Activated naive CD8-positive, alpha-beta T cell treated with anti-CD3 and anti-CD28 coated beads, Interleukin-2, amount 50 U/mL, for 24 hours (primary cell): ENCODE measurements at regions not wholly inside any gene's neighbourhood (a gene's known extent, or its start where the extent isn't known, plus 50 kb on each side); places are given as distances from the start of the nearest gene placed in this dataset.

ENCODE experiments used
- ATAC-seq: fragments of 150-1000 bp; cut with Tn5 transposase; one replicate; pipeline ENCODE4 v1.10.0; 2021
- DNase-seq: peaks from one replicate; pipeline ENCODE4 v3.0.0; 2021
- H3K27ac Mint-ChIP-seq: one replicate; pipeline ENCODE4 v1.8.0; 2021; ENCODE audit warnings: mild to moderate bottlenecking, mixed read lengths
- H3K27me3 Mint-ChIP-seq: one replicate; pipeline ENCODE4 v1.8.0; 2021; ENCODE audit warnings: mixed read lengths
- H3K36me3 Mint-ChIP-seq: one replicate; pipeline ENCODE4 v1.8.0; 2021; ENCODE audit warnings: low read depth, mixed read lengths
- H3K4me1 Mint-ChIP-seq: one replicate; pipeline ENCODE4 v1.8.0; 2021; ENCODE audit warnings: mixed read lengths
- H3K4me3 Mint-ChIP-seq: one replicate; pipeline ENCODE4 v1.8.0; 2021; ENCODE audit warnings: mild to moderate bottlenecking, moderate library complexity, mixed read lengths
- H3K9me3 Mint-ChIP-seq: one replicate; pipeline ENCODE4 v1.8.0; 2021; ENCODE audit warnings: mixed read lengths

GRCh38 chr4:100593935-100594334, 76.1 kb upstream of the EMCN start:
- no peak overlapping the region for H3K4me3 Mint-ChIP-seq
- H3K36me3 Mint-ChIP-seq = no peaks in the 10 kb centered on the region
- peaks cover 3% of the 10 kb centered on the region for H3K27me3 Mint-ChIP-seq
- DNase-seq (no peak), ATAC-seq (no peak)
- H3K4me1 Mint-ChIP-seq = peaks cover 2% of the 10 kb centered on the region
- no peak overlapping the region for H3K27ac Mint-ChIP-seq
- H3K9me3 Mint-ChIP-seq = no peaks in the 10 kb centered on the region

- peaks cover 3% of the 10 kb centered on the region for H3K27me3 Mint-ChIP-seq
- no peaks in the 10 kb centered on the region for H3K36me3 Mint-ChIP-seq
- DNase-seq = no peak
- no peak overlapping the region for H3K4me3 Mint-ChIP-seq
- no peak for ATAC-seq
- no peak overlapping the region for H3K27ac Mint-ChIP-seq
- H3K4me1 Mint-ChIP-seq = peaks cover 2% of the 10 kb centered on the region
- no peaks in the 10 kb centered on the region for H3K9me3 Mint-ChIP-seq
Observed at GRCh38 chr4:100591161-100591876, 73.5 kb upstream of the EMCN start.

- H3K9me3 Mint-ChIP-seq = no peaks in the 10 kb centered on the region
- DNase-seq (no peak), ATAC-seq (no peak)
- H3K27ac Mint-ChIP-seq = no peak overlapping the region
- H3K27me3 Mint-ChIP-seq = peaks cover 3% of the 10 kb centered on the region
- H3K4me3 Mint-ChIP-seq = no peak overlapping the region
- H3K4me1 Mint-ChIP-seq = peaks cover 2% of the 10 kb centered on the region
- H3K36me3 Mint-ChIP-seq = no peaks in the 10 kb centered on the region
Observed at GRCh38 chr4:100590325-100590724, 72.5 kb upstream of the EMCN start.

GRCh38 chr4:100588076-100588475, 70.3 kb upstream of the EMCN start:
- ATAC-seq (no peak), DNase-seq (no peak)
- H3K9me3 Mint-ChIP-seq = no peaks in the 10 kb centered on the region
- H3K4me3 Mint-ChIP-seq = no peak overlapping the region
- peaks cover 2% of the 10 kb centered on the region for H3K4me1 Mint-ChIP-seq
- H3K36me3 Mint-ChIP-seq = no peaks in the 10 kb centered on the region
- H3K27ac Mint-ChIP-seq = no peak overlapping the region
- H3K27me3 Mint-ChIP-seq = peaks cover 4% of the 10 kb centered on the region

GRCh38 chr4:100582146-100582545, 64.3 kb upstream of the EMCN start:
- H3K4me3 Mint-ChIP-seq = no peak overlapping the region
- no peak for ATAC-seq
- no peaks in the 10 kb centered on the region for H3K36me3 Mint-ChIP-seq
- no peaks in the 10 kb centered on the region for H3K4me1 Mint-ChIP-seq
- peaks cover 6% of the 10 kb centered on the region for H3K27me3 Mint-ChIP-seq
- DNase-seq = no peak
- no peak overlapping the region for H3K27ac Mint-ChIP-seq
- H3K9me3 Mint-ChIP-seq = no peaks in the 10 kb centered on the region

GRCh38 chr4:100581337-100581736, 63.5 kb upstream of the EMCN start:
- Mint-ChIP-seq H3K27me3 (peaks cover 6% of the 10 kb centered on the region), H3K4me3 (no peak overlapping the region), H3K27ac (no peak overlapping the region), H3K9me3 (no peaks in the 10 kb centered on the region), H3K36me3 (no peaks in the 10 kb centered on the region), H3K4me1 (no peaks in the 10 kb centered on the region)
- ATAC-seq = no peak
- no peak for DNase-seq

- H3K4me1 Mint-ChIP-seq = no peaks in the 10 kb centered on the region
- ATAC-seq (no peak), DNase-seq (no peak)
- H3K9me3 Mint-ChIP-seq = no peaks in the 10 kb centered on the region
- H3K36me3 Mint-ChIP-seq = no peaks in the 10 kb centered on the region
- H3K27ac Mint-ChIP-seq = no peak overlapping the region
- H3K27me3 Mint-ChIP-seq = no peaks in the 10 kb centered on the region
- H3K4me3 Mint-ChIP-seq = no peak overlapping the region
Observed at GRCh38 chr4:100576570-100576969, 58.7 kb upstream of the EMCN start.

- no peaks in the 10 kb centered on the region for H3K27me3 Mint-ChIP-seq
- H3K4me1 Mint-ChIP-seq = no peaks in the 10 kb centered on the region
- DNase-seq (no peak), ATAC-seq (no peak)
- no peak overlapping the region for H3K4me3 Mint-ChIP-seq
- no peaks in the 10 kb centered on the region for H3K36me3 Mint-ChIP-seq
- H3K27ac Mint-ChIP-seq = no peak overlapping the region
- no peaks in the 10 kb centered on the region for H3K9me3 Mint-ChIP-seq
Observed at GRCh38 chr4:100574607-100575006, 56.8 kb upstream of the EMCN start.

- H3K27ac Mint-ChIP-seq = no peak overlapping the region
- H3K4me3 Mint-ChIP-seq = no peak overlapping the region
- H3K27me3 Mint-ChIP-seq = no peaks in the 10 kb centered on the region
Observed at GRCh38 chr4:100569196-100569595, 51.4 kb upstream of the EMCN start.

More at GRCh38 chr4:100569196-100569595, 51.4 kb upstream of the EMCN start:
- Mint-ChIP-seq H3K4me1 (peaks cover 15% of the 10 kb centered on the region), H3K9me3 (no peaks in the 10 kb centered on the region), H3K36me3 (no peaks in the 10 kb centered on the region)
- DNase-seq (no peak), ATAC-seq (no peak)
